Mesendoderm (in vitro differentiated cells): ENCODE measurements at regions not wholly inside any gene's neighbourhood (a gene's known extent, or its start where the extent isn't known, plus 50 kb on each side); places are given as distances from the start of the nearest gene placed in this dataset.
A peak's percentile ranks its signal among the peaks of the same experiment; 100 is the strongest.

ENCODE experiments used
- DNase-seq: peaks from one replicate; pipeline ENCODE4 v3.0.0; 2013
- H2AK5ac ChIP-seq: 2 replicates; pipeline ENCODE4 v1.6.1; 2013; ENCODE audit warnings: low read length, inconsistent platforms
- H2BK120ac ChIP-seq: 2 replicates; pipeline ENCODE4 v1.6.1; 2013; ENCODE audit warnings: low read depth, mild to moderate bottlenecking, low read length, moderate library complexity, mixed read lengths
- H2BK15ac ChIP-seq: replicated peaks from 2 replicates; pipeline ENCODE4 v1.6.1; 2013; ENCODE audit warnings: low read depth, mild to moderate bottlenecking, moderate library complexity
- H2BK5ac ChIP-seq: 2 replicates; pipeline ENCODE4 v1.6.1; 2013; ENCODE audit warnings: low read length, inconsistent platforms
- H3K18ac ChIP-seq: 2 replicates; pipeline ENCODE4 v1.6.1; 2013; ENCODE audit warnings: mild to moderate bottlenecking, low read length, mixed read lengths
- H3K23ac ChIP-seq: one replicate; pipeline ENCODE4 v1.6.1; 2013; ENCODE audit warnings: low read length
- H3K27ac ChIP-seq: 2 replicates; pipeline ENCODE4 v1.5.1; 2013; ENCODE audit warnings: low read depth, mild to moderate bottlenecking, inconsistent platforms, low read length, moderate library complexity
- H3K27me3 ChIP-seq: 2 replicates; pipeline ENCODE4 v1.6.1; 2013; ENCODE audit warnings: low read length, control low read depth, mild to moderate bottlenecking, inconsistent platforms; ENCODE audit not compliant: insufficient read depth, poor library complexity
- H3K36me3 ChIP-seq: 2 replicates; pipeline ENCODE4 v1.6.1; 2013; ENCODE audit warnings: low read length, inconsistent platforms; ENCODE audit not compliant: control insufficient read depth, insufficient read depth
- H3K4ac ChIP-seq: one replicate; pipeline ENCODE4 v1.6.1; 2013; ENCODE audit warnings: low read depth, mild to moderate bottlenecking, low read length, moderate library complexity
- H3K4me1 ChIP-seq: 2 replicates; pipeline ENCODE4 v1.6.1; 2013; ENCODE audit warnings: low read depth, low read length, inconsistent platforms; ENCODE audit not compliant: control insufficient read depth
- H3K4me2 ChIP-seq: 2 replicates; pipeline ENCODE4 v1.6.1; 2013; ENCODE audit warnings: low read length
- H3K4me3 ChIP-seq: 2 replicates; pipeline ENCODE4 v1.5.1; 2013; ENCODE audit warnings: mild to moderate bottlenecking, low read length
- H3K56ac ChIP-seq: one replicate; pipeline ENCODE4 v1.6.1; 2013; ENCODE audit warnings: low read length
- H3K79me1 ChIP-seq: 2 replicates; pipeline ENCODE4 v1.6.1; 2013; ENCODE audit warnings: low read length, inconsistent platforms
- H3K79me2 ChIP-seq: 2 replicates; pipeline ENCODE4 v1.6.1; 2013; ENCODE audit warnings: mild to moderate bottlenecking, low read length; ENCODE audit not compliant: control insufficient read depth, insufficient read depth
- H3K9ac ChIP-seq: 2 replicates; pipeline ENCODE4 v1.6.1; 2013; ENCODE audit warnings: low read length, inconsistent platforms
- H4K5ac ChIP-seq: one replicate; pipeline ENCODE4 v1.6.1; 2013; ENCODE audit warnings: low read length
- H4K8ac ChIP-seq: one replicate; pipeline ENCODE4 v1.6.1; 2013; ENCODE audit warnings: low read depth, mild to moderate bottlenecking, control low read depth, low read length, moderate library complexity
- WGBS: extraction: QIAGEN DNeasy Blood & Tissue Kit; methylation state at CpG from one replicate; pipeline ENCODE4 v1.1.7; 2013; ENCODE audit warnings: low lambda C conversion rate, missing lambda C conversion rate; ENCODE audit not compliant: insufficient coverage; ENCODE audit errors: extremely low coverage; 5-methylcytosine and 5-hydroxymethylcytosine counted together

- no peaks in the 10 kb centered on the region for H3K79me2 ChIP-seq
- H2BK120ac ChIP-seq = no peak overlapping the region
- no peaks in the 10 kb centered on the region for H3K4me1 ChIP-seq
- DNase-seq = peak; percentile 18
- no peak overlapping the region for H2AK5ac ChIP-seq
- H2BK5ac ChIP-seq = no peak overlapping the region
- no peak overlapping the region for H3K4me2 ChIP-seq
- no peak overlapping the region for H3K9ac ChIP-seq
- no peaks in the 10 kb centered on the region for H3K36me3 ChIP-seq
- H4K8ac ChIP-seq = no peak overlapping the region
- H2BK15ac ChIP-seq = no peak overlapping the region
- no CpG with 5 or more reads among the region's 2 CpGs for WGBS
- no peaks in the 10 kb centered on the region for H3K79me1 ChIP-seq
- no peaks in the 10 kb centered on the region for H3K27me3 ChIP-seq
- H3K18ac ChIP-seq = no peak overlapping the region
- no peak overlapping the region for H4K5ac ChIP-seq
- H3K4me3 ChIP-seq = no peak overlapping the region
- H3K4ac ChIP-seq = no peak overlapping the region
- no peak overlapping the region for H3K27ac ChIP-seq
- H3K56ac ChIP-seq = no peak overlapping the region
- no peak overlapping the region for H3K23ac ChIP-seq
Measured at GRCh38 chr2:161556440-161556839, 67.8 kb upstream of the SLC4A10 start.

DNA sequence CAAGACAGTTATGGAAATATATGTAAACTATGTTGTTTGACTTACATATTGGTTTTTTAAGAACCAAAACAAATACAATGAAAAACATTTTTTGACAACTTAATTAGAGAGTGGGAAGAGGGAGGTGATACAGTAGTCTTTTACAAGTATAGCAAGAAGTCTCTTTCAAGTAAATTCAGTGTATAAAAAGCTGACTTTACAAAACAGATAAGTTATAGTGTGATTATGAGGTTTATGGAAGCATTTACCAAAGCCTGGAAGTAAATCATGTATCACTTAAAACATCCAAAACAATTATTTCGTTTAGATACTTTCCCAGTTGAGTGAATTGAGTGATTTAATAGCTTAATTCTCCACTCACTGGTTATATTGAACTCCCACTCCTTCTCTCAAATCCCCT lies 66.7 kb upstream of the SLC4A10 start:
- Histone ChIP-seq H3K4ac (no peak overlapping the region), H3K36me3 (no peaks in the 10 kb centered on the region), H3K79me1 (no peaks in the 10 kb centered on the region), H2BK15ac (no peak overlapping the region), H2BK120ac (no peak overlapping the region), H3K4me2 (no peak overlapping the region), H4K8ac (no peak overlapping the region), H3K4me3 (no peak overlapping the region), H3K18ac (no peak overlapping the region), H2BK5ac (no peak overlapping the region), H3K23ac (no peak overlapping the region), H3K27me3 (no peaks in the 10 kb centered on the region), H3K27ac (no peak overlapping the region), H3K79me2 (no peaks in the 10 kb centered on the region), H2AK5ac (no peak overlapping the region), H4K5ac (no peak overlapping the region), H3K4me1 (no peaks in the 10 kb centered on the region), H3K56ac (no peak overlapping the region), H3K9ac (no peak overlapping the region)
- WGBS = no CpG with 5 or more reads among the region's 1 CpG
- DNase-seq = no peak

DNA sequence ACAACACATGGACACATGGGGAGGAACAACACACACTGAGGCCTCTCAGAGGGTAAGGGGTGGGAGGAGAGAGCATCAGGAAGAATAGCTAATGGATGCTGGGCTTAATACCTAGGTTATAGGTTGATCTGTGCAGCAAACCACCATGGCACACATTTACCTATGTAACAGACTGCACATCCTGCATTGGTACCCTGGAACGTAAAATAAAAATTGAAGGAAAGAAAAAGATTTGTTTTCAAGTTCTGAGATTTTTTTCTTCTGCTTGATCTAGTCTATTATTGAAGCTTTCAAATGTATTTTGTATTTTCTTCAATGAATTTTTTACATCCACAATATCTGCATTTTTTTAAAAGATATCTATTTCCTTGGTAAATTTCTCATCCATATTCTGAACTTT lies 59.3 kb upstream of the SLC4A10 start:
- Histone ChIP-seq H3K4me3 (no peak overlapping the region), H3K4me1 (no peaks in the 10 kb centered on the region), H3K9ac (no peak overlapping the region), H4K8ac (no peak overlapping the region), H3K23ac (no peak overlapping the region), H2BK15ac (no peak overlapping the region), H3K56ac (no peak overlapping the region), H3K4me2 (no peak overlapping the region), H2BK120ac (no peak overlapping the region), H3K27ac (no peak overlapping the region), H4K5ac (no peak overlapping the region), H3K36me3 (no peaks in the 10 kb centered on the region), H3K27me3 (no peaks in the 10 kb centered on the region), H3K79me2 (no peaks in the 10 kb centered on the region), H2BK5ac (no peak overlapping the region), H3K4ac (no peak overlapping the region), H2AK5ac (no peak overlapping the region), H3K18ac (no peak overlapping the region), H3K79me1 (no peaks in the 10 kb centered on the region)
- DNase-seq = no peak
- no CpG with 5 or more reads among the region's 1 CpG for WGBS

DNA sequence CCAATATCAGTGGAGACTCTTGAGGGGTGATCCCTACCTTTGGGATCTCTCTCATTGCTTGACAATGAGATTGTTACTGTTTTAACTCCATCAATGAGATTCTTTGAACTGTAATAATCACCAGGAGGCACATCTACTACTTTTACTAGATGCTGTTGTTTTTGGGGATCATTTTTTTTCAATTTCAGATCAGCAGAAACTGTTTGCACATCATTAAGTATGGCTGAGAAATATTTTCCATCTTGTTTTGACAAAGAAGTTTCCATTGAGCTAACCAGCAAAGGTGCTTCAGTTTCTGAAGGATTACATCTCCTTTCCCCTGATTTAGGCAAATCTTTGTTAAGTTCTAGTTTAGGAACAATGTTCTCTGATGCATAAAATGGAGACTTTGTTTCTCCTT lies 54.8 kb upstream of the SLC4A10 start:
- no peak overlapping the region for H2BK120ac ChIP-seq
- H4K8ac ChIP-seq = no peak overlapping the region
- no peak overlapping the region for H3K4me3 ChIP-seq
- no peaks in the 10 kb centered on the region for H3K79me1 ChIP-seq
- H3K4me2 ChIP-seq = no peak overlapping the region
- no peak overlapping the region for H3K4ac ChIP-seq
- H3K27me3 ChIP-seq = no peaks in the 10 kb centered on the region
- H3K27ac ChIP-seq = no peak overlapping the region
- no peak overlapping the region for H3K23ac ChIP-seq
- no peaks in the 10 kb centered on the region for H3K4me1 ChIP-seq
- no peak overlapping the region for H2BK5ac ChIP-seq
- no peaks in the 10 kb centered on the region for H3K79me2 ChIP-seq
- DNase-seq = no peak
- H4K5ac ChIP-seq = no peak overlapping the region
- H3K36me3 ChIP-seq = no peaks in the 10 kb centered on the region
- H3K18ac ChIP-seq = no peak overlapping the region
- H3K9ac ChIP-seq = no peak overlapping the region
- H2BK15ac ChIP-seq = no peak overlapping the region
- H3K56ac ChIP-seq = no peak overlapping the region
- no peak overlapping the region for H2AK5ac ChIP-seq

- H3K36me3 ChIP-seq = no peaks in the 10 kb centered on the region
- no peaks in the 10 kb centered on the region for H3K27me3 ChIP-seq
- H3K4me2 ChIP-seq = no peak overlapping the region
- H3K27ac ChIP-seq = no peak overlapping the region
- no peak overlapping the region for H3K4ac ChIP-seq
- no peak overlapping the region for H3K23ac ChIP-seq
- H3K56ac ChIP-seq = no peak overlapping the region
- no peak overlapping the region for H2BK120ac ChIP-seq
- no peak overlapping the region for H2BK15ac ChIP-seq
- H3K79me1 ChIP-seq = no peaks in the 10 kb centered on the region
- no peaks in the 10 kb centered on the region for H3K79me2 ChIP-seq
- H3K18ac ChIP-seq = no peak overlapping the region
- DNase-seq = peak; percentile 23
- no peak overlapping the region for H2BK5ac ChIP-seq
- no peak overlapping the region for H4K5ac ChIP-seq
- no peak overlapping the region for H3K9ac ChIP-seq
- no CpG with 5 or more reads among the region's 6 CpGs for WGBS
- no peak overlapping the region for H2AK5ac ChIP-seq
- no peaks in the 10 kb centered on the region for H3K4me1 ChIP-seq
- no peak overlapping the region for H3K4me3 ChIP-seq
- H4K8ac ChIP-seq = no peak overlapping the region
Measured at GRCh38 chr2:161570424-161571050, 53.7 kb upstream of the SLC4A10 start.

DNA sequence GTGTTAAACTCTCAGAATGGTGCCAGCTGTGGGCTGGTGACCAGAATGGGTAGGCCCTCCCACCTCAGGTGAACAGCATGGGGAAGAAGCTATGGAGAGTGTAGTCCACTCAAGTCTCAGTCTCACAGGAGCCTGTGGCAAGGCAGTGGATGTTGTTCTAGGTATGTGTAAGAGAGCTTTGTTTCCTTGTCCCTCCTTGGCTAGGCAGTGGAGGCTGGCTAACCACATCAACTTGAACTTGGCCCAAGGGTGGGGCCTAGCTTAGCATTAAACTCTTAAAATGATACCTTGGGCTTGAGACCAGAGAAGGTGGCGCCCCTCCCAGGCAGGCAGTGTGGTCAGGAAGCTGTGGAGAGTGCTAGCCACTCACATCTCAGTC lies 53.2 kb upstream of the SLC4A10 start:
- no peak overlapping the region for H3K4me3 ChIP-seq
- no peak overlapping the region for H3K27ac ChIP-seq
- H3K27me3 ChIP-seq = no peaks in the 10 kb centered on the region
- no peak overlapping the region for H3K4ac ChIP-seq
- H3K4me1 ChIP-seq = no peaks in the 10 kb centered on the region
- no peak overlapping the region for H4K5ac ChIP-seq
- H3K36me3 ChIP-seq = no peaks in the 10 kb centered on the region
- no peaks in the 10 kb centered on the region for H3K79me2 ChIP-seq
- no peaks in the 10 kb centered on the region for H3K79me1 ChIP-seq
- no peak overlapping the region for H2BK15ac ChIP-seq
- H4K8ac ChIP-seq = no peak overlapping the region
- H3K9ac ChIP-seq = no peak overlapping the region
- H3K23ac ChIP-seq = no peak overlapping the region
- no peak overlapping the region for H3K18ac ChIP-seq
- no peak overlapping the region for H2AK5ac ChIP-seq
- H3K56ac ChIP-seq = no peak overlapping the region
- H3K4me2 ChIP-seq = no peak overlapping the region
- DNase-seq = no peak
- WGBS = no CpG with 5 or more reads among the region's 1 CpG
- no peak overlapping the region for H2BK5ac ChIP-seq
- no peak overlapping the region for H2BK120ac ChIP-seq
